Natural killer cell (primary cell): ENCODE measurements at regions not wholly inside any gene's neighbourhood (a gene's known extent, or its start where the extent isn't known, plus 50 kb on each side); places are given as distances from the start of the nearest gene placed in this dataset.

Source experiments
- ATAC-seq, 3 donors: fragments of 150-1000 bp in 2 of 3; fragments of 200-7000 bp in 1 of 3; cut with Tn5 transposase; 1 replicate in 1 of 3; 2 replicates in 2 of 3; pipeline ENCODE4 v1.10.0; 2021; ENCODE audit warnings: mild to moderate bottlenecking in 2 of 3, moderate library complexity in 2 of 3
- DNase-seq, 2 donors: peaks; one replicate each; pipeline versions ENCODE4 v3.0.0 to v3.0.0-alpha.2; 2013 to 2021; ENCODE audit warnings: mixed read lengths in 1 of 2
- H3K27ac ChIP-seq: one replicate; pipeline ENCODE4 v1.5.1; 2013; ENCODE audit warnings: mild to moderate bottlenecking, low read length
- H3K27me3 ChIP-seq: one replicate; pipeline ENCODE4 v1.6.1; 2013; ENCODE audit warnings: low read length; ENCODE audit not compliant: control insufficient read depth, insufficient read depth
- H3K36me3 ChIP-seq: one replicate; pipeline ENCODE4 v1.6.1; 2013; ENCODE audit warnings: low read length; ENCODE audit not compliant: control insufficient read depth, insufficient read depth
- H3K4me1 ChIP-seq: one replicate; pipeline ENCODE4 v1.6.1; 2013; ENCODE audit warnings: low read length; ENCODE audit not compliant: control insufficient read depth, insufficient read depth
- H3K4me3 ChIP-seq: one replicate; pipeline ENCODE4 v1.5.1; 2013; ENCODE audit warnings: low read length
- H3K9me3 ChIP-seq: one replicate; pipeline ENCODE4 v1.6.1; 2013; ENCODE audit warnings: low read length; ENCODE audit not compliant: control insufficient read depth, insufficient read depth
- H3K27ac Mint-ChIP-seq, 2 donors: one replicate each; pipeline ENCODE4 v1.8.0; 2022; ENCODE audit warnings: mild to moderate bottlenecking in 2 of 2, mixed read lengths in 2 of 2, moderate library complexity in 1 of 2
- H3K27me3 Mint-ChIP-seq, 2 donors: one replicate each; pipeline ENCODE4 v1.8.0; 2022; ENCODE audit warnings: low read depth in 2 of 2, mixed read lengths in 2 of 2
- H3K36me3 Mint-ChIP-seq: one replicate; pipeline ENCODE4 v1.8.0; 2022; ENCODE audit warnings: mixed read lengths
- H3K4me1 Mint-ChIP-seq, 2 donors: one replicate each; pipeline ENCODE4 v1.8.0; 2022; ENCODE audit warnings: mixed read lengths in 2 of 2
- H3K4me3 Mint-ChIP-seq: one replicate; pipeline ENCODE4 v1.8.0; 2022; ENCODE audit warnings: mild to moderate bottlenecking, moderate library complexity, mixed read lengths
- H3K9me3 Mint-ChIP-seq, 2 donors: one replicate each; pipeline ENCODE4 v1.8.0; 2022; ENCODE audit warnings: mixed read lengths in 2 of 2
- whole genome bisulfite sequencing: methylation state at CpG from one replicate; pipeline ENCODE4 v1.1.7; 2013; ENCODE audit warnings: missing lambda C conversion rate; ENCODE audit not compliant: insufficient coverage; 5-methylcytosine and 5-hydroxymethylcytosine counted together
- intact Hi-C: fragments of 100-400 bp; cut with micrococcal nuclease; formaldehyde crosslinking; loops from one replicate; pipeline ENCODE4 v1.14.2; 2022
- TF ChIP-seq, protein P1 (sequence below): fragments of 200-600 bp; IDR thresholded peaks from one replicate; pipeline ENCODE4 v1.8.0; 2022; ENCODE audit warnings: antibody characterized with exemption

DNA sequence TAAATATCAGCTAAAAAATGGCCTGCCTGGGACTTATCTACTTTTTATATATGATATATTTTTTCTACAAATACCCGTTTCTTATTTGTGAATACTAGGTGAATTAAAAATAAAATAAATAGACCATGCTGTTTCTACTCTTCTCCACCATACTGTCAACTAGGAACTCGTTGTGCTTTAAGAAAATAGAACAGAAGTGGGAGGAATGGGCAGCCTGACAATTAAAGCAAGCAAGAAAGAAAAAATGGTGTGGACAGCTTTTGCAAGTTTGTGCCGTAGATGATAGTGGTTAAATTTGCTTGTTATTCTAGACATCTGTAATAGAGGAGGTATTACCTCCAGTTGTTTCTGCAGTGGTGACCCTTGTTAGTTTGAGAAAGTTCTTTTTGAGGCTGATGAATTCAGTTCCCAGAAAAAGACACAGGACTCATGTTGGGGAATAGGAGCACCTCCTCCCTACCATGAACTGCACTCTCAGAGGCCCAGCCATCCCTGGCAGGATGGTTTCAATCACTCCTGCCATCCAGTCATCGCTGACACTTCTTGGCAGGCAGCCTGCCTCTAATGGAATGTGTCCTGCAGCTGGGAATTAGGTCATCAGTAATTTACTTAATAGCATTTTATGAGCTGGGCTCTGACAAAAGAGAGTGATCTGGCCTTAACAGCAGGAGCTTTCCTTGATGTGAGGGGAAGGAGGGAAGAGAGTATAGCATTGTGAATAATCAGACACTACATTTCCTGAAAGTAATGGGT, 105.0 kb upstream of the GAP43 start:
- Histone ChIP-seq H3K36me3 (no peaks in the 10 kb centered on the region), H3K4me1 (peaks cover under 1% of the 10 kb centered on the region), H3K9me3 (no peaks in the 10 kb centered on the region), H3K27me3 (no peaks in the 10 kb centered on the region), H3K27ac (no peak overlapping the region), H3K4me3 (no peak overlapping the region)
- Mint-ChIP-seq H3K9me3 (no peaks in the 10 kb centered on the region), H3K4me1 (peaks cover 7 to 11% of the 10 kb centered on the region in 2 donors), H3K27me3 (peaks cover 0 to 8% of the 10 kb centered on the region in 2 donors), H3K27ac (no peak overlapping the region), H3K36me3 (no peaks in the 10 kb centered on the region), H3K4me3 (no peak overlapping the region)
- TF ChIP-seq, protein P1, sequence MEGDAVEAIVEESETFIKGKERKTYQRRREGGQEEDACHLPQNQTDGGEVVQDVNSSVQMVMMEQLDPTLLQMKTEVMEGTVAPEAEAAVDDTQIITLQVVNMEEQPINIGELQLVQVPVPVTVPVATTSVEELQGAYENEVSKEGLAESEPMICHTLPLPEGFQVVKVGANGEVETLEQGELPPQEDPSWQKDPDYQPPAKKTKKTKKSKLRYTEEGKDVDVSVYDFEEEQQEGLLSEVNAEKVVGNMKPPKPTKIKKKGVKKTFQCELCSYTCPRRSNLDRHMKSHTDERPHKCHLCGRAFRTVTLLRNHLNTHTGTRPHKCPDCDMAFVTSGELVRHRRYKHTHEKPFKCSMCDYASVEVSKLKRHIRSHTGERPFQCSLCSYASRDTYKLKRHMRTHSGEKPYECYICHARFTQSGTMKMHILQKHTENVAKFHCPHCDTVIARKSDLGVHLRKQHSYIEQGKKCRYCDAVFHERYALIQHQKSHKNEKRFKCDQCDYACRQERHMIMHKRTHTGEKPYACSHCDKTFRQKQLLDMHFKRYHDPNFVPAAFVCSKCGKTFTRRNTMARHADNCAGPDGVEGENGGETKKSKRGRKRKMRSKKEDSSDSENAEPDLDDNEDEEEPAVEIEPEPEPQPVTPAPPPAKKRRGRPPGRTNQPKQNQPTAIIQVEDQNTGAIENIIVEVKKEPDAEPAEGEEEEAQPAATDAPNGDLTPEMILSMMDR = no peak
- 97% methylated on average over 3 of the region's 4 CpGs for WGBS
- ATAC-seq (no peak), DNase-seq (no peak)
- intact Hi-C loops = no loop called here

DNA sequence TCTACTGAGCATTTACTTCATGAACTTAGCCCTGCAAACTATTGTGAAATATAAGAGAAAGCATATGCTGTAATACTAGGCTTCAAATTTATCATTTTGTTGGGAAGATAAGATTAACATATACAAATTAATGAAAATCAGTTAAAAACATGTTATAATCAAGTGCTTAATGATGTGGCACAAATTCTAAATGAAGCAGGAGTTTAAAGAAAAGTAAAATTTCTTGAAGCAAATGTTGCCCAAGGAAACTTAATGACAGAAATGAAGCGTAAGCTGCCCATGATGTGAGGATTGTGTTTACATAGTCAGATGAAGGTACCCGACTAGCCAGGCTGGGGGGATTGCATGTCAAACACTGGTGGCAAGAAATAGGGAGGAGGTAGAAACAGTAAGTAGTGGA, 103.1 kb upstream of the GAP43 start:
- H3K4me3 Mint-ChIP-seq = no peak overlapping the region
- Histone ChIP-seq H3K27ac (no peak overlapping the region), H3K4me3 (no peak overlapping the region), H3K4me1 (no peaks in the 10 kb centered on the region), H3K27me3 (no peaks in the 10 kb centered on the region), H3K9me3 (no peaks in the 10 kb centered on the region), H3K36me3 (no peaks in the 10 kb centered on the region)
- intact Hi-C loops = no loop called here
- no peak overlapping the region for H3K27ac Mint-ChIP-seq
- no peaks in the 10 kb centered on the region for H3K36me3 Mint-ChIP-seq
- no peaks in the 10 kb centered on the region for H3K9me3 Mint-ChIP-seq
- TF ChIP-seq, protein P1 = no peak
- 61% methylated on average over 2 of the region's 2 CpGs for WGBS
- ATAC-seq = no peak
- no peak for DNase-seq
- peaks cover 0 to 6% of the 10 kb centered on the region in 2 donors for H3K4me1 Mint-ChIP-seq
- H3K27me3 Mint-ChIP-seq = peaks cover 0 to 8% of the 10 kb centered on the region in 2 donors

DNA sequence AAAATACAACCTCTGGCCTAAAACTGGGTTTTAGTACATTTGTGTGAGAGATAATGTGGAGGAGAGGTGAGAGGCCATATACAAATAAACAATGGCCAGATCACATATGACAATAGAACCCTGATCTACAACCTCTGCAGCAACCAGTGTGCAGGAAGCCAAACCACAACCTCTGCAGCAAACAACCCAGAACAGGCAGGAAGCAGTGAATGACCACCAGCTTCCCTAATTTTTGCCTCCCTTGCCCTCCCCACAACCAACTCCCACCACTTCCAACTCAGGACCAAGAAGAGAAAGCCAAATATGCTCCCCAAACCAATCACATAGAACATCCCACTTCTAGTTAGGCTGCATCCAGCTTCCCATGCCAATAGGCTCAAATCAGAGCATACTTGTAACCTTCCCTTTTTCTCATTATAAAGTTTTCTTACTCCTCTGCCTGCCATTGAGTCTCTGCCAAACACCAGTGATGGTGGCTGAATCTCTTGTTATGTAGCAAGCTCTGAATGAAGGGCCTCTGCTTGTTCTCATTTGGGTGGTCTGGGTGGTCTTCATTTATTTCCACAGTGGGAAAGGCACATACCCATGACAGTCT, 102.6 kb upstream of the GAP43 start:
- intact Hi-C loops = no loop called here
- H3K4me1 ChIP-seq = no peaks in the 10 kb centered on the region
- no peaks in the 10 kb centered on the region for H3K9me3 Mint-ChIP-seq
- H3K36me3 ChIP-seq = no peaks in the 10 kb centered on the region
- peaks cover 0 to 6% of the 10 kb centered on the region in 2 donors for H3K4me1 Mint-ChIP-seq
- no peak for DNase-seq
- H3K27ac ChIP-seq = no peak overlapping the region
- ATAC-seq = no peak
- no peaks in the 10 kb centered on the region for H3K36me3 Mint-ChIP-seq
- H3K4me3 Mint-ChIP-seq = no peak overlapping the region
- no peak overlapping the region for H3K4me3 ChIP-seq
- TF ChIP-seq, protein P1 = no peak
- no peak overlapping the region for H3K27ac Mint-ChIP-seq
- H3K27me3 Mint-ChIP-seq = peaks cover 0 to 8% of the 10 kb centered on the region in 2 donors
- H3K9me3 ChIP-seq = no peaks in the 10 kb centered on the region
- H3K27me3 ChIP-seq = no peaks in the 10 kb centered on the region

DNA sequence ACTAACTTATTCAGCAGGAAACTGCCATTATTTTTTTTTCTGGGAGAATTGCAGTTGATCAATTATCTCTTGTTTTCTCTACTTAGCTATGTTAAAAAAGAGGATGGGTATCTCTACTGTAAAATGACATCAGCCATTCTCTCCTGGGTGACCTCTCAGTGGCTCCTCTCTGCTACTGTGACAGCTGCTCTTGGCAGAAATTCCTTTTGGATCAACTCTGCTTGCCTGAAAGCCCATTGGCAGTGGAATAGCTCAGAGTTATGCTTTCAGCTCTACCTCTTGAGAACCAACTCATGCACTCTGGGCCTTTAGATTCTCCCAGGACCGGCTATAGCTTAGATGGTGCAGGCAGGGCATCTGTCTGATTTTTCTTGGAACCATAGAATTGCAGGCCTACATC, 99.9 kb upstream of the GAP43 start:
- no peak overlapping the region for H3K27ac ChIP-seq

More for the DNA sequence above, 99.9 kb upstream of the GAP43 start:
- H3K36me3 ChIP-seq = no peaks in the 10 kb centered on the region
- no peak overlapping the region for H3K4me3 Mint-ChIP-seq
- WGBS = 88% methylated on average over 1 of the region's 1 CpG
- peaks cover 0 to 2% of the 10 kb centered on the region in 2 donors for H3K9me3 Mint-ChIP-seq
- H3K4me3 ChIP-seq = no peak overlapping the region
- H3K27me3 ChIP-seq = no peaks in the 10 kb centered on the region
- H3K4me1 ChIP-seq = no peaks in the 10 kb centered on the region
- peaks cover 0 to 6% of the 10 kb centered on the region in 2 donors for H3K4me1 Mint-ChIP-seq
- H3K9me3 ChIP-seq = no peaks in the 10 kb centered on the region
- ATAC-seq (no peak), DNase-seq (no peak)
- H3K27me3 Mint-ChIP-seq = peaks cover 0 to 8% of the 10 kb centered on the region in 2 donors
- no peak overlapping the region for H3K27ac Mint-ChIP-seq
- H3K36me3 Mint-ChIP-seq = no peaks in the 10 kb centered on the region
- intact Hi-C loops = no loop called here
- TF ChIP-seq, protein P1 = no peak
